ENCODE measurements at regions not wholly inside any gene's neighbourhood (a gene's known extent, or its start where the extent isn't known, plus 50 kb on each side); places are given as distances from the start of the nearest gene placed in this dataset.

GRCh38 chr1:4562321-4562720 lies 92.1 kb upstream of the AJAP1 start:
- H3K27ac Mint-ChIP-seq = no peak overlapping the region
- no peaks in the 10 kb centered on the region for H3K4me1 Mint-ChIP-seq
- H3K27me3 Mint-ChIP-seq = peaks cover 19% of the 10 kb centered on the region
- peaks cover 2% of the 10 kb centered on the region for H3K9me3 Mint-ChIP-seq
- no peak for ATAC-seq
- no peaks in the 10 kb centered on the region for H3K36me3 Mint-ChIP-seq
- no peak overlapping the region for H3K4me3 Mint-ChIP-seq

DNA sequence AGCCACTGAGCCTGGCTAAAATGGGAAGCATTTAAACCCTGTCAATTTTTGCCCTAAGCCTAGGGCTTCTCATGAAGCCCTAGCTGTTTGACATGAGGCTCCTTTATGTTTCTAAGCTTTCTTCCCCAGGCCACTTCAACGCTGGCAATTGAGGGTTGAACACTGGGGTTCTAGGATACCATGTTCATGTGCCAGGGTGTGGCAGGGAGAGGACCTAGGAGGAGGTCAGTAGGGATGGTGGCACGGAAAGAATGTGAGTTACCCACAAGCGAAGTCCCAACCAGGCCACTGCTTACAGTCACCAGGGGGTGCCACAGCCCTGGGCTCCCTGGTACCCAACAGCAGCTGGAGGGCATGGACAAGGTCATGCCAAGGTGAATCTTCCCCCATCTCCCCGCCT lies 90.8 kb upstream of the AJAP1 start:
- no peak overlapping the region for H3K27ac Mint-ChIP-seq
- H3K9me3 Mint-ChIP-seq = peaks cover 8% of the 10 kb centered on the region
- H3K27me3 Mint-ChIP-seq = peaks cover 19% of the 10 kb centered on the region
- no peaks in the 10 kb centered on the region for H3K36me3 Mint-ChIP-seq
- no peak for ATAC-seq
- no peak overlapping the region for H3K4me3 Mint-ChIP-seq
- H3K4me1 Mint-ChIP-seq = no peaks in the 10 kb centered on the region

GRCh38 chr1:4564051-4564450 lies 90.4 kb upstream of the AJAP1 start:
- H3K9me3 Mint-ChIP-seq = peaks cover 8% of the 10 kb centered on the region
- no peak overlapping the region for H3K27ac Mint-ChIP-seq
- H3K4me1 Mint-ChIP-seq = no peaks in the 10 kb centered on the region
- H3K4me3 Mint-ChIP-seq = no peak overlapping the region
- no peak for ATAC-seq
- H3K36me3 Mint-ChIP-seq = no peaks in the 10 kb centered on the region
- peaks cover 17% of the 10 kb centered on the region for H3K27me3 Mint-ChIP-seq

GRCh38 chr1:4565166-4565565 lies 89.2 kb upstream of the AJAP1 start:
- Mint-ChIP-seq H3K27me3 (peaks cover 8% of the 10 kb centered on the region), H3K9me3 (peaks cover 8% of the 10 kb centered on the region), H3K4me1 (no peaks in the 10 kb centered on the region), H3K36me3 (no peaks in the 10 kb centered on the region), H3K27ac (no peak overlapping the region), H3K4me3 (no peak overlapping the region)
- ATAC-seq = no peak

DNA sequence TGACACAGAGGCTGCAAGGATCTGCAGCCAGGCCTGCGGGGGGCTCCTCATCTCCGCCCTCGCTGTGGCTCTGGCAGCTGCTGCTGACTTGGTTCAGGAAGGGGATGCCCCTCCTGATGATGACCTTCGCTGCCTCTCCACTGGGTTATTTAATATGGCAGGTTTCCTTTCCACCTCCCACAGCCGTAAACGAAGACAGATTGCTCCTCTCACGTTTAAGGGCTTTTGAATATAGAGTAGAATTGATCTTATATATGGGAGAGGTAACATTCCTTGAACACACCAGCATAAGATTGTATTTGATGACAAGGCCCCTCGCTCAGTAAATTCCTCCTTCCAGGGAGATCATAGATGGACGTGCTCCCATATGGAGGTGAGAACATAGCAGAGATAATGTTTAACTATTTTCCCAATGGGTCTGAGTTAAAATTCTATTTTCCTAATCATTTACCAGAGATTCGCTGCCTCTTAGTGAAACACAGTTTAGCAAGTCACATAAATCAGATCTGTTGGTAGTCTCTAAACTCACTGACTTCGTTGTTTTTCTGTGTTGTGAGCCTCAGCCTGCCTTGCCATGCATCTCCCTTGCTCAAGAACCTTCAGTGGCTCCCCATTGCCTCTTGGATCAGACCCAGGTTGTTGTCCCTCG lies 88.5 kb upstream of the AJAP1 start:
- Mint-ChIP-seq H3K27me3 (peaks cover 8% of the 10 kb centered on the region), H3K36me3 (no peaks in the 10 kb centered on the region), H3K4me1 (no peaks in the 10 kb centered on the region), H3K4me3 (no peak overlapping the region), H3K9me3 (peaks cover 8% of the 10 kb centered on the region), H3K27ac (no peak overlapping the region)
- ATAC-seq = no peak

- H3K27me3 Mint-ChIP-seq = peaks cover 16% of the 10 kb centered on the region
- H3K4me1 Mint-ChIP-seq = no peaks in the 10 kb centered on the region
- no peak overlapping the region for H3K27ac Mint-ChIP-seq
- H3K9me3 Mint-ChIP-seq = peaks cover 8% of the 10 kb centered on the region
- no peaks in the 10 kb centered on the region for H3K36me3 Mint-ChIP-seq
- ATAC-seq = no peak
- no peak overlapping the region for H3K4me3 Mint-ChIP-seq
These were observed 83.1 kb upstream of the AJAP1 start for GRCh38 chr1:4571263-4571662.

- Mint-ChIP-seq H3K27me3 (peaks cover 24% of the 10 kb centered on the region), H3K4me1 (no peaks in the 10 kb centered on the region), H3K9me3 (peaks cover 2% of the 10 kb centered on the region), H3K27ac (no peak overlapping the region), H3K4me3 (no peak overlapping the region), H3K36me3 (no peaks in the 10 kb centered on the region)
- no peak for ATAC-seq
These were observed 80.9 kb upstream of the AJAP1 start for GRCh38 chr1:4573526-4573925.

DNA sequence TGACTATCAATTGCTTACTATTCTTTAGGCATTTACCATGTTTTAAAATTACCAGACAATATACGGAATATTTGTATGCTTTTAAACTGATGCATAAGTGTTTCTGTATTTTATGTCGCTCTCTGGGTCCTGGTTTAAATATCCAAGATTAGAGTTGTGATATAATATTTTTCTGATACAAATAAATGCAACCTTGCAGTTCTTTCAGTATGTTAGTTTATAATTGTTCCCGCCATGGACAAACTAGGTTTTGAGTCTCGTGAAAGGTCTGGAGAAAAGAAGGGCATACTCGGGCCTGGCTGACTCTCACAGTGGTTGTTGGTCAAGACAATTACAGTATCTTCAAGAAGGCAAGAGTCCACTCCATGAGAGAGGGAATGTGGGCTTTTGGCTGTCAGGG lies 72.6 kb upstream of the AJAP1 start:
- Mint-ChIP-seq H3K36me3 (no peaks in the 10 kb centered on the region), H3K4me1 (no peaks in the 10 kb centered on the region), H3K9me3 (peaks cover 2% of the 10 kb centered on the region), H3K27ac (no peak overlapping the region), H3K4me3 (no peak overlapping the region), H3K27me3 (peaks cover 78% of the 10 kb centered on the region)
- ATAC-seq = no peak

GRCh38 chr1:4584449-4584848 lies 70.0 kb upstream of the AJAP1 start:
- no peaks in the 10 kb centered on the region for H3K9me3 Mint-ChIP-seq
- no peak for ATAC-seq
- no peaks in the 10 kb centered on the region for H3K4me1 Mint-ChIP-seq
- H3K27me3 Mint-ChIP-seq = peaks cover 69% of the 10 kb centered on the region
- no peaks in the 10 kb centered on the region for H3K36me3 Mint-ChIP-seq
- H3K4me3 Mint-ChIP-seq = no peak overlapping the region
- no peak overlapping the region for H3K27ac Mint-ChIP-seq

DNA sequence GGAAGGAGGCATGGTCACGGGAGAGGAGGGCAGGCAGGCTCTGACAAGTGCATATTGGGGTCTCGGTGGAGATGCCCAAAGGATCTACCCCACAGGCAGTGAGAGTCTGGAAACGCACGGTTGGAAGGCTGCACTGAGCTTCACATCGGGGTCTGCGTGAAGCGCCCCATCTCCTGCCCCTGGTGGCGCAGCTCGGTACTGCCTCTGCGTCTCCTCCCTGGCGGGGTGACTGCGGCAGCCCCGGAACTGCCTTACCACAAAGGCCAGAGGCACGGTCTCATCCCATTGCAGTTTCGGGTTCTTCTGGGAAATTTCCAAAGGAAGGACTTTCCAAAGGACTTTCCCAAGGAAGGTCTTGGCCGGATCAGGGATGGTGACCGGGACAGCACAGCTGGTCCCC lies 69.2 kb upstream of the AJAP1 start:
- H3K4me3 Mint-ChIP-seq = no peak overlapping the region
- H3K27ac Mint-ChIP-seq = no peak overlapping the region
- H3K9me3 Mint-ChIP-seq = no peaks in the 10 kb centered on the region
- H3K27me3 Mint-ChIP-seq = peaks cover 61% of the 10 kb centered on the region
- H3K4me1 Mint-ChIP-seq = no peaks in the 10 kb centered on the region
- no peaks in the 10 kb centered on the region for H3K36me3 Mint-ChIP-seq
- no peak for ATAC-seq

DNA sequence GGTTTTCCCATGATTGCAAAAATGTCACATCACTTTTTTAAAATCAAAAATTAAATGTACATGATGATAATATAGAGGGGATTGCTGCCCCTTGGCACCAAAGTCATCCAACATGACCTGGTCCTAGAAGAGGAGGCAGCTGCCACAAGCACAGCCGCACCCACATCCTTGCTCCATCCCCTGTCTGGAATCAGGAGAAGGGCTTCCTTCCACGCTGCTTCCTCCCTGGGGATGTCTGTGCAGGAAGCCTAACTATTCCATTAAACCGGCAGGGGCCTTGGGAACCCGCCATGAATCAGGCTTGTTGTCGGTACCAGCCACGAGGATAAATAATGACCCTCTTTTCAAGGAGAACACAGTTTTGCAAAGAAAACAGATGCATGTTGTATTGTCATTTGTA lies 68.7 kb upstream of the AJAP1 start:
- Mint-ChIP-seq H3K4me3 (no peak overlapping the region), H3K27ac (no peak overlapping the region), H3K4me1 (no peaks in the 10 kb centered on the region), H3K9me3 (no peaks in the 10 kb centered on the region), H3K36me3 (no peaks in the 10 kb centered on the region), H3K27me3 (peaks cover 56% of the 10 kb centered on the region)
- no peak for ATAC-seq

- H3K27me3 Mint-ChIP-seq = peaks cover 46% of the 10 kb centered on the region
- no peaks in the 10 kb centered on the region for H3K36me3 Mint-ChIP-seq
- no peak overlapping the region for H3K4me3 Mint-ChIP-seq
- H3K27ac Mint-ChIP-seq = no peak overlapping the region
- H3K4me1 Mint-ChIP-seq = no peaks in the 10 kb centered on the region
- no peaks in the 10 kb centered on the region for H3K9me3 Mint-ChIP-seq
- ATAC-seq = no peak
These were observed 67.7 kb upstream of the AJAP1 start for GRCh38 chr1:4586611-4587160.

GRCh38 chr1:4587721-4588120 lies 66.7 kb upstream of the AJAP1 start:
- Mint-ChIP-seq H3K4me1 (no peaks in the 10 kb centered on the region), H3K27me3 (peaks cover 42% of the 10 kb centered on the region), H3K9me3 (no peaks in the 10 kb centered on the region), H3K27ac (no peak overlapping the region), H3K36me3 (no peaks in the 10 kb centered on the region), H3K4me3 (no peak overlapping the region)
- ATAC-seq = no peak

DNA sequence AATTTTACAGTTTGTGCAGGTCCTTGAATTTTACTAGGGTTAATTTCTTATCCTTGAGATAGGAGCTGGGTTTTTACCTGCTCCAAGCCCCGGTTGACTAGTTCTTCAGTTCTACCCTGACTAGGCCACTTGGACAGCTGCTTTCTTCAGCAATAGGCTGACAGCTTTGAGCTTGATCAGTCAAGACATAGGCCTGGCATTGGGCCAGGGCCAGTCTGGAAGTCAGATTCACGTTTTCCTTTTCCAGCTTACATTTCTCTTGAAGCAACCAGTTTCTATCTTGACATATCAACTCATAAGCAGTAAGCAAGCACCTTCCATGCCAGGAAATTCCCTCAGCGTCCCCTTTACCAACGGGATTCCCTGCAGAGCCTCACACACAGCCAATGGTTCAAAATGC lies 63.7 kb upstream of the AJAP1 start:
- H3K36me3 Mint-ChIP-seq = no peaks in the 10 kb centered on the region
- H3K27me3 Mint-ChIP-seq = peaks cover 30% of the 10 kb centered on the region
- H3K27ac Mint-ChIP-seq = no peak overlapping the region
- H3K4me1 Mint-ChIP-seq = no peaks in the 10 kb centered on the region
- no peak for ATAC-seq
- H3K4me3 Mint-ChIP-seq = no peak overlapping the region
- no peaks in the 10 kb centered on the region for H3K9me3 Mint-ChIP-seq

DNA sequence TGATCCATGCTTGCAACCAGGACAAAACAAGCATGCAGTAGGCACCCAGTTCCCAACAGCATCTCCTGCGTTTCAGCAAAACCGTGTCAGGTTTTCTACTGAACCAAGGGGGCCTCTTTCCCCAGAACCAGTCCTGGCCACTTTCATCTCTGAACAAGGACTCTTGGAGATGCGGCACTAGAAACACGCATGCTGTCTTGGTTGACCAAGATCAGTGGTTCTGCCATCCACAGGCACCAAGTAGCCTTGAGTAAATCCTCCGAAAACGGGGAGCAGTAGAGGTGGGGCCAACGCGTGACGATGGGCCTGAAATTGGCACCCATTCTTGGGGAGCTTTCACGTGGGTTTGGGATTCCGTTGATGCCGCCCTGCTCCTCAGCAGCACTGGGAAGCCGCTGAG lies 62.5 kb upstream of the AJAP1 start:
- Mint-ChIP-seq H3K4me3 (no peak overlapping the region), H3K4me1 (no peaks in the 10 kb centered on the region), H3K36me3 (no peaks in the 10 kb centered on the region), H3K27me3 (peaks cover 18% of the 10 kb centered on the region), H3K27ac (no peak overlapping the region), H3K9me3 (no peaks in the 10 kb centered on the region)
- ATAC-seq = no peak

GRCh38 chr1:4593106-4593505 lies 61.3 kb upstream of the AJAP1 start:
- no peaks in the 10 kb centered on the region for H3K9me3 Mint-ChIP-seq
- H3K27ac Mint-ChIP-seq = no peak overlapping the region
- no peak overlapping the region for H3K4me3 Mint-ChIP-seq
- ATAC-seq = no peak
- no peaks in the 10 kb centered on the region for H3K4me1 Mint-ChIP-seq
- peaks cover 13% of the 10 kb centered on the region for H3K27me3 Mint-ChIP-seq
- no peaks in the 10 kb centered on the region for H3K36me3 Mint-ChIP-seq

All from stimulated activated memory B cell treated with anti-CD40 and anti-IgM and Interleukin-4, amounts not matched to agents 10 μg/mL and 1 μg/mL and 100 μg/mL, for 72 hours (primary cell).